ENCODE measurements at regions not wholly inside any gene's neighbourhood (a gene's known extent, or its start where the extent isn't known, plus 50 kb on each side); places are given as distances from the start of the nearest gene placed in this dataset.

DNA sequence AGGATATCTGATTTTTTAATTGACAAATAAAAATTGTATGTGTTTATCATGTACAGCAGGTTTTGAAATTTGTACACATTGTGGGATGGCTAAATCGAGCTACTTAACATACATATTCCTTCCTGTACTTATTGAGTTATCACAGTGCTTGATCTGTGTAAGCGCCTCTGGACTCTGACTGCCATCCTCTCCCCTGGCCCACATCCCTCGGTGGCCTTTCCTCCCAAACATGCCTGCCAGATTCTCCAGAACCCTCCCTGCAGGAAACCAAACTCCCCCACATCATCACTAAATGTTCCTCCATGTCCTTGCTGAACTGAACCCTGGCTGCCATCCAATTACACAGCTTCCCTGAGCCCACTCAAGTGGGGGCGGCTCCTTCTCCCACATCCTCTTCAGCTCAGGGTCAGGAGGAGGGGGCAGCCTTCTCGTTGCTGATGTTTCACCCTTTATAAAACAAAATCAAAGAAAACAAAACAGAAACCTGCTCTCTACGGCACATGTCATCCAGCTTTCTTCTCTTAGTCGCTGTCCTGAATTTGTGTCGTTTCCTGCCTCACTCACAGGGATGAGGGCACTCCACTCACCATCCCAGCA, 97.1 kb upstream of the SPATA13 start:
- DNase-seq (ENCODE audit: low read depth) = peak; percentile 34
- no peak overlapping the region for H3K4me3 ChIP-seq (ENCODE audit: control insufficient read depth, low read depth, low read length)
- TF ChIP-seq, protein P1, sequence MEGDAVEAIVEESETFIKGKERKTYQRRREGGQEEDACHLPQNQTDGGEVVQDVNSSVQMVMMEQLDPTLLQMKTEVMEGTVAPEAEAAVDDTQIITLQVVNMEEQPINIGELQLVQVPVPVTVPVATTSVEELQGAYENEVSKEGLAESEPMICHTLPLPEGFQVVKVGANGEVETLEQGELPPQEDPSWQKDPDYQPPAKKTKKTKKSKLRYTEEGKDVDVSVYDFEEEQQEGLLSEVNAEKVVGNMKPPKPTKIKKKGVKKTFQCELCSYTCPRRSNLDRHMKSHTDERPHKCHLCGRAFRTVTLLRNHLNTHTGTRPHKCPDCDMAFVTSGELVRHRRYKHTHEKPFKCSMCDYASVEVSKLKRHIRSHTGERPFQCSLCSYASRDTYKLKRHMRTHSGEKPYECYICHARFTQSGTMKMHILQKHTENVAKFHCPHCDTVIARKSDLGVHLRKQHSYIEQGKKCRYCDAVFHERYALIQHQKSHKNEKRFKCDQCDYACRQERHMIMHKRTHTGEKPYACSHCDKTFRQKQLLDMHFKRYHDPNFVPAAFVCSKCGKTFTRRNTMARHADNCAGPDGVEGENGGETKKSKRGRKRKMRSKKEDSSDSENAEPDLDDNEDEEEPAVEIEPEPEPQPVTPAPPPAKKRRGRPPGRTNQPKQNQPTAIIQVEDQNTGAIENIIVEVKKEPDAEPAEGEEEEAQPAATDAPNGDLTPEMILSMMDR (conservative IDR thresholded peaks at IDR 0.05; ENCODE audit: control insufficient read depth, insufficient read depth, low read depth, low read length) = no peak

DNA sequence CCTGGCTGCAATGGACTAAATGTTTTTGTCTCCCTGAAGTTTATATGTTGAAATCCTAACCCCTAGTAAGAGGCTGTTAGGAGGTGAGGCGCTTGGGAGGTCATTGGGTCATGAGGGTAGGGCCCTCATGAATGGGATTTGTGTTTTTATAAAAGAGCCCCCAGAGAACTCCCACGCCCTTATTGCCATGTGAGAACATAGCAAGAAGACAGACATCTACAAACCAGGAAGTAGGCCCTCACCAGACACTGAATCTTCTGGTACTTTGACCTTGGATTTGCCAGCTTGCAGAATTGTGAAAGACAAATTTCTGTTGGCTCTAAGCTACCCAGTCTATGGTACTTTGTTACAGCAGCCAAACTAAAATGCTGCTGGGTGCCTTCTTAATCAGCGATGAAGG, 96.1 kb upstream of the SPATA13 start:
- H3K4me3 ChIP-seq (ENCODE audit: control insufficient read depth, low read depth, low read length) = no peak overlapping the region
- TF ChIP-seq, protein P1 (conservative IDR thresholded peaks at IDR 0.05; ENCODE audit: control insufficient read depth, insufficient read depth, low read depth, low read length) = no peak
- DNase-seq (ENCODE audit: low read depth) = no peak

DNA sequence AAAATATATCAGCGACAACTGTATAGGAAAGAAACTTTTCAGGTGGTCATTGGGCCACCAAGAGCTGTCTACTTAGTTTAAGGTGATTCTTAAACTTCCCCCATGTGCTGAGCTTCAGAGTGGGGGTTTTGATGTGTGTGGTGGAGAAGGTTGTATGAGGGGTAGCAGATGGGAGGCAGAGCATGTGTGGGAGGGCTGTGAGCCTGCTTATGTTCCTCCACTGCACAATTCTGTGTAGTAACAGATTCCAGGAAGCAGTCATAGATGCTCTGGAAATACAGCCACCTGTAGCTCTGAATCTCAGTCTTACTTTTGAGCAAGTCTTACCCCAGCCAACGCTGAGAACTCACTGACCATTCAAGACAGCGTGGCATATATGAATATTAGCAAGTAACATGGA, 95.3 kb upstream of the SPATA13 start:
- TF ChIP-seq, protein P1 (conservative IDR thresholded peaks at IDR 0.05; ENCODE audit: control insufficient read depth, insufficient read depth, low read depth, low read length) = no peak
- H3K4me3 ChIP-seq (ENCODE audit: control insufficient read depth, low read depth, low read length) = no peak overlapping the region
- no peak for DNase-seq (ENCODE audit: low read depth)

DNA sequence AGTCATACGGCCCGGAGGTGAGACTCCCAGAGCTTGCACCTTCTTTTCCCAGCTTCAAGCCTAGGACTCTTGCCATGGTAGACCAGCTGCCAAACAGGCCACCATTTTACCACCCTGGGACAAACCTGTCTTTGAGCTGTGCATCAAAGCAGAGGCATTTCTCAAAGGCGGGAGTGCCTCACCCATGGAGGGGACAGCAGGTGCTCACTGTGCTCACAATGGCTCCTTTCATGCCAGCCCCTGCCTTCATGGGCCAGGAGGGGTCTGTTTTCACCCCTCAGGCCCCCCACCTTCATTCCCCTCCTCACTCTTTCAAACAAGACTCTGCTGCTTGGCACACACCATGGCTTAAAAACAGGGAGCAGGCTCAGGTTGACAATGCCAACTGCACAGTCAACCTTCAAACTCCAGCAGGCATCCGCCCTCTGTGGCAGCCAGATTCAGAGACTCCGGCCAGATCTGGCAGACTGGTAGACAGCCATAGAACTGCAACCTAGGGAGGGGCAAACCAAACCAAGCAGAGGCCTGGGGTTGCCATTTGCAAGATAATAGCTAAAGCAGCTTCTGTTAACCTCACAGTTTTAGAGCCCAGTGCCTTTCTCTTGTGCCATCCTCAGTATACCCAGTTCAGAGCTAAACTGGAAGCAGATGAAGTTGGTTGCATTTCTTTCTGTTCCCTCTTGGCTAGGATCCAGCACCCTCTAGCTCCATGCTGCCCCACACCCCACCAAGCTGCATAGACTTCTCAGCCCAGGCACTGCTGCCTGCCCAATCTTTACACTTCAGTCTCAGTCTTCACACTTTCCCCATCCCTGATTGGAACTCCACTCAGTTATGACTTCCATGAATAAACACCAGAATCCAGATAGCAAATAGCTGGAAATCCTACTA, 93.9 kb upstream of the SPATA13 start:
- no peak overlapping the region for H3K4me3 ChIP-seq (ENCODE audit: control insufficient read depth, low read depth, low read length)
- TF ChIP-seq, protein P1 (conservative IDR thresholded peaks at IDR 0.05; ENCODE audit: control insufficient read depth, insufficient read depth, low read depth, low read length) = no peak
- no peak for DNase-seq (ENCODE audit: low read depth)

DNA sequence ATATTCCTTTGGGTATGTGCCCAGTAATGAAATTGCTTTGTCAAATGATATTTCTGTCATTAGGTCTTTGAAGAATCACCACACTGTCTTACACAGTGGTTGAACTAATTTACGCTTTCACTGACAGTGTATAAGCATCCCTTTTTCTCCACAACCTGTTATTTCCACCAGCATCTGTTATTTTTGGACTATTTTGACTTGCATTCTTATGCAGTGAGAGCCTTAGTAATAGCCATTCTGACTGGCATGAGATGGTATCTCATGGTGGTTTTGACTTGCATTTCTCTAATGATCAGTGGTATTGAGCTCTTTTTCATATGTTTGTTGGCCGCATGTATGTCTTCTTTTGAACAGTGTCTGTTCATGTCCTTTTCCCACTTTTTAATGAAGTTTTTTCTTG, 92.0 kb upstream of the SPATA13 start:
- no peak overlapping the region for H3K4me3 ChIP-seq (ENCODE audit: control insufficient read depth, low read depth, low read length)
- no peak for DNase-seq (ENCODE audit: low read depth)
- TF ChIP-seq, protein P1 (conservative IDR thresholded peaks at IDR 0.05; ENCODE audit: control insufficient read depth, insufficient read depth, low read depth, low read length) = no peak

DNA sequence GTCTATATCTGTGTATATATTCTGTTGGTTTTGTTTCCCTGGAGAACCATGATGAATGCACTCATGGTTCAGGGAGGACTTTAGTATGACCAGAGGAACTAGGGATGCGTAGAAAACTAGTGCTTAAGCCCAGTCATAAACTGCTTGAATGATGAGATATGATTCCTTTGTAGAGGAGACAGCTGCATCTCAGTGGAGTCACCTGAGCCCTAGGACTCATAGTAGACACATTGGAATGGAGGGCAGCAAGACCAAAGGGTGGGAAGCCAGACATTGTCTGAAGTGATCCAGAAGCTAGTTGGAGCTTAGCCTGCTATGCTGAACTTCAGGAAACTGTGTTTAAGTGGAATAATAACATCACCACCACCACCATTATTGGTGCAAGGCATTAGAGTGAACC, 89.5 kb upstream of the SPATA13 start:
- DNase-seq (ENCODE audit: low read depth) = no peak
- H3K4me3 ChIP-seq (ENCODE audit: control insufficient read depth, low read depth, low read length) = no peak overlapping the region
- TF ChIP-seq, protein P1 (conservative IDR thresholded peaks at IDR 0.05; ENCODE audit: control insufficient read depth, insufficient read depth, low read depth, low read length) = no peak

All from fibroblast of mammary gland (primary cell).